GM04503 (cell line): ENCODE measurements at regions not wholly inside any gene's neighbourhood (a gene's known extent, or its start where the extent isn't known, plus 50 kb on each side); places are given as distances from the start of the nearest gene placed in this dataset.
"Not testable (repeated sequence)": the region's sequence is repeated elsewhere in the genome, so short reads cannot be mapped to it uniquely, and the experiment has no call there.

ENCODE experiments used
- DNase-seq: peaks from one replicate; pipeline ENCODE4 v3.0.0-alpha.2; 2012; ENCODE audit warnings: low read depth

DNA sequence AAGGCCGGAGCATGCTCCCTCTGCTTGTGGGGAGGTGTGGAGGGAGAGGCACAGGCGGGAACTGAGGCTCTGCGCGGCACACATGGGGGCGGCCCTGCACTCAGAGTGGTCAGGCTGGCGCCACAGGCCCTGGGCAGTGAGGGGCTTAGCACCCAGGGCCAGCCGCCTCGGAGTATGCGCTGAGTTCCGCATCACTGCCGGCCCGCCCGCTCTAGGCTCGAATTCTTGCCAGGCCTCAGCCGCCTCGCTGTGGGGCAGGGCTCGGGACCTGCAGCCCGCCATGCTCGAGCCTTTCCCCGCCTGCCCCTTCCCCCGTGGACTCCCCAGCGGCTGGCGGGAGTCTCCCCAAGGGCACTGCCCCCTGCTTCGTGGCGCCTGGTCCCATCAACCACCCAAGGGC lies 905.9 kb downstream of the SPATA31A6 start:
- not testable (repeated sequence) for DNase-seq

GRCh38 chr9:43110376-43110775 lies 926.9 kb downstream of the SPATA31A6 start:
- not testable (repeated sequence) for DNase-seq

DNA sequence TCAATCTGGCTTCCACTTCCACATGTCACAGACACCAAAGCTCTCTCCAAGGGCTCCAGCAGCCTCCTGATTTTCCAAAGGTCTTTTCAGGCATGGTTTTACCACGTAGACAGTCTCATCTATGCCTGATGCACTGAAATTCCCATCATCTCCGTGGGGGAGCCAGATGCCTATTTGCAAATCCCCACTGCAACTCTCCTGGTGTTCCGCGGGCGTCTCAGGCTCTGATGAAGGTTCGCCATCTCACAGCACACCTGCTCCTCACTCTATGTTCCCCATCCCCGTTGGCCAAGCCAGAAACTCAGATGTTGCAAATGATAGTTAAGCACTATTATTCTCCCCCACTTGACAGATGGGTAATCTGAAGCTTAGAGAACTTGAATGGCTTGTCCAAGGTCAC lies 929.4 kb downstream of the SPATA31A6 start:
- DNase-seq: not testable (repeated sequence)

DNA sequence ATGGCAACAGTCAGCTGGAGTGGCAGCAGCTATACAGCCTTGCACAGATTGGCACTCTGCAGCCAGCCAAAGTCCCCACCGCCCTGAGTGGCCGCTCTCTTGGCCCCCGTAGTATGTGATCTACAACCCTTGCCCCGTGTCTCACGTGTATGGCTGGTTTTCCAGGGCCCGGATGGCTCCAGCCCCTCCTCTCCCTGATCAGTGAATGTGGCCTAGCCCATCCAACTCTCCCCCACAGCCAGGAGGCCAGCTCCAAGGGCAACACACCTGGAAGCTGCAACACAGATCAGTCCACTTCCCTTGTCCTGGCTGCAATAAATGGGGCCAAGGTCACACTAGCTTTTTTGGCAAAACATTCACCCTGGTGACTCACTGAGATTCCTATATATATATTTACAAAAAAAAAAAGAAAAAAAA lies 932.4 kb downstream of the SPATA31A6 start:
- not testable (repeated sequence) for DNase-seq

DNA sequence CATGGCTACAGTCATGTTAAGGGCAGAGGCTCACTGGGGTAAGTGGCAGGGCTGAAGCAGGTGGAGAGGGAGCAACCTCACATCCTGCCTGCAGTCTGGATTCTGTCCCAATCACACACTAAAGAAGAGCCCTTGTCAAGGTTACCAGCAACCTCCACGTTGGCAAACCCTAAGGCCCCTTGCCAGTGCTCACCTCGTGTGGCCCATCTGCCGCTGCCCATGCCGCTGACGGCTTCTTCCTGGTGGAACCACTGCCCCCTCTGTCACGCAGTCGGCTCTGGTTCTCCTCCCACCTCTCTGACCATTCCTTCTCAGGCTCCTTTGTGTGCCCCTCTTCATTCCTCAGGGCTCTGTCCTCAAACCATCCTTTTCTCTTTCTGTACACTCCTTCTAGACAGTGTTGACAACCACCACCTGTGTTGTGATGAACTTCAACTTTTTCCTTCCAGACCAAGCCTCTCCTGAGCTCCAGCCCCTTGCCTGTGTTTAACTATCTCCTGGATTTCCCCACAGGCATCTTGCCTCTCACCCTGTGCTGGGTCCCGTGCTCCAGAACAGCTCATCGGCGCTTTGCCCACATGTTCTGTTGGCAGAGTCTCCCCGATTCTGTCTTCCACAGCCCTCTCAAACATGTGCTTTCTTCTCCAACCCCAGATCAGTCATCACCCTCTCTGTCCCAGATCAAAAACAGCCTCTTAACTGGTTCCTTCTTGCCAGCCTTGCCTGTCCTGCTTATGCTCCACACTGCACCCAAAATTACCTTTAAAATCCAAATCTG lies 934.8 kb downstream of the SPATA31A6 start:
- not testable (repeated sequence) for DNase-seq

GRCh38 chr9:43119565-43119964 lies 936.1 kb downstream of the SPATA31A6 start:
- not testable (repeated sequence) for DNase-seq

- not testable (repeated sequence) for DNase-seq
Observed at GRCh38 chr9:43119978-43120377, 936.5 kb downstream of the SPATA31A6 start.

- not testable (repeated sequence) for DNase-seq
Observed at GRCh38 chr9:43125894-43126293, 942.4 kb downstream of the SPATA31A6 start.

- not testable (repeated sequence) for DNase-seq
Observed at GRCh38 chr9:43127026-43127775, 943.7 kb downstream of the SPATA31A6 start.

DNA sequence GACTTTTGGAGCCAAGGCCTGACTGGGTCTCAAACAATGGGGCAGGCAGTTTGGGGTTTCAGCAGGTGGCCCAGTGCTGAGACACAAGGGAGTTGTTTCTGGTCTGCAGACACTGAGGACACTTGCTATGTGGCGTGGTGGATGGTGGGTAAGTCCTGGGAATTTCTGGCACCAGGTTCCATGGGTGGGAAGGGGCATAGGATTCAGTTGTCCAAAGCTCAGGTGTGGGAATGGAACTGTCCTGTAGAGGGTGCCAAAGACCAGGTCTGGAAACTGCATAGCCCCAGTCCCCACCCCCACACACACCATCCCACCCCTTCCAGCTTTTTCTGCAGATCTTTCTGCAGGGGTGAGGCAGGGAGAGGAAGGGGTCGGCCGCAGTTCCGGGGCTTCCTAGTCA lies 944.5 kb downstream of the SPATA31A6 start:
- DNase-seq: not testable (repeated sequence)

DNA sequence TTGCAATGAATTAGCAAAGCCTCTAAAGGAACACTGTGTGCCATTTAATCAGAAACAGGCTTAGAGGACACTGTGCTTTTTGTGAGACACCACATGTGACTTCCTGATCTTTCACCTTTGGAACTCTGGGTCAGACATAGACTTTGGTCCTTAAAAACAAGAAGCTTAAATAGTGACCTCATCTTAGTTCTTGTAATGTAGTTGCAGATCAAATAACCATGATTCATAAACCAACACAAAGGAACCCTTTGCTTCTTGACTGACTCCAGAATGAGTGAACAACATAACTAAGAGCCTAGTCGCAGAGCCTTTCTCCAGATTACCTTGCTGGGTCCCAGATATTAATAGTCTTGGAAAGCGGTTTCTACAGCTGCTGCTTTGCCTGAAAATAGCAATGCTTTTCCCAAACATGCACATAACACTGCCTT lies 947.3 kb downstream of the SPATA31A6 start:
- DNase-seq: not testable (repeated sequence)

DNA sequence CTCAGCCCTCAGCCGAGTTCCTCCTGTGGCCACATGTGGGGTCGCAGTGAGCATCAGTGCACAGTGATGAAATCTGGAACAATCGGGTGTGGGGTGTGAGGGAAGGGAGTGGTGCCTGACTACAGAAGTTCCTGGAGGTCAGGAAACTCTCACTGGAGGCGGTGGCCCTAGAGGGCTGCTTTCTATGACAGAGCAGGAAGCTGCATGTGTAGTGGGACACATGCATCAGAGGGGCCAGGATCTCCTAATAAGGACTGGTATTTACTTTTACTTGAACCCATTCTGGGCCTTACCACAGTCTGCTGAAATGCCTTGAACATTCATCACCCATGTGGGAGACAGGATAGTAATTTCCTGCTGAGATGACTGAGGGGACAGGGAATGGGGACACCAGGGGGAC lies 952.0 kb downstream of the SPATA31A6 start:
- DNase-seq: peak; percentile 12

DNA sequence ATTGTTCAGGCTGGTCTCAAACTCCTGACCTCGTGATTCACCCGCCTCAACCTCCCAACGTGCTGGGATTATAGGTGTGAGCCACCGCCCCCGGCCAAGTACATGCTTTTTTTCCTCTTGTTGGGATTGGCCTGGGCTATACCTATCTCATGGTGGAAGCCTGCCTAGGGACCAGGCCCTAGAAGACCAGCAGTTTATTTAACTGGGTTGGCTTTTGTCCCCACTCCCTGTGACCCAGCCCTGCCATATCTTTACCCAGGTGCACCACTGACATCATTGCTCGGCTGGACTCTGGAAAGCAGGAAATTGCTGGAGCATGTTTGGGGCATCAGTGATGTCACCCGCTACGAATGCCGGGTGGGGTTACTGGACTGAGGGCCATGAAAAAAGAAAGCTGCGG lies 955.5 kb downstream of the SPATA31A6 start:
- DNase-seq: not testable (repeated sequence)

- not testable (repeated sequence) for DNase-seq
Observed at GRCh38 chr9:43139349-43139748, 955.9 kb downstream of the SPATA31A6 start.

GRCh38 chr9:43139878-43140608 lies 956.6 kb downstream of the SPATA31A6 start:
- DNase-seq: not testable (repeated sequence)
